Lower lobe of right lung (tissue), 2 donors: ENCODE measurements at regions not wholly inside any gene's neighbourhood (a gene's known extent, or its start where the extent isn't known, plus 50 kb on each side); places are given as distances from the start of the nearest gene placed in this dataset.

Experiments
- ATAC-seq, 2 donors: fragments of 200-7000 bp; cut with Tn5 transposase; one replicate each; pipeline ENCODE4 v1.9.1; 2020 to 2022; ENCODE audit warnings: mild to moderate bottlenecking in 2 of 2, moderate library complexity in 2 of 2
- DNase-seq: peaks from one replicate; pipeline ENCODE4 v3.0.0-alpha.2; 2020
- H3K27ac ChIP-seq: fragments of 200-600 bp; one replicate; pipeline ENCODE4 v1.8.0; 2022
- H3K27me3 ChIP-seq: fragments of 200-600 bp; one replicate; pipeline ENCODE4 v1.8.0; 2022; ENCODE audit warnings: low read depth
- H3K36me3 ChIP-seq: fragments of 200-600 bp; one replicate; pipeline ENCODE4 v1.8.0; 2022; ENCODE audit warnings: mild to moderate bottlenecking
- H3K4me1 ChIP-seq: fragments of 200-600 bp; one replicate; pipeline ENCODE4 v1.8.0; 2022
- H3K4me3 ChIP-seq: fragments of 200-600 bp; one replicate; pipeline ENCODE4 v1.8.0; 2022; ENCODE audit warnings: mild to moderate bottlenecking
- H3K9me3 ChIP-seq: fragments of 200-600 bp; one replicate; pipeline ENCODE4 v1.8.0; 2022
- intact Hi-C: fragments of 100-400 bp; cut with DNase I; formaldehyde crosslinking; loops from one replicate; pipeline ENCODE4 v1.11.0; 2022
- TF ChIP-seq, protein P1 (sequence below): fragments of 200-600 bp; IDR thresholded peaks from one replicate; pipeline ENCODE4 v1.8.0; 2022; ENCODE audit warnings: antibody characterized with exemption, mild to moderate bottlenecking
- donor health status: DM: no; HTN: yes; CAD: no; lungs with severe emphysema.

DNA sequence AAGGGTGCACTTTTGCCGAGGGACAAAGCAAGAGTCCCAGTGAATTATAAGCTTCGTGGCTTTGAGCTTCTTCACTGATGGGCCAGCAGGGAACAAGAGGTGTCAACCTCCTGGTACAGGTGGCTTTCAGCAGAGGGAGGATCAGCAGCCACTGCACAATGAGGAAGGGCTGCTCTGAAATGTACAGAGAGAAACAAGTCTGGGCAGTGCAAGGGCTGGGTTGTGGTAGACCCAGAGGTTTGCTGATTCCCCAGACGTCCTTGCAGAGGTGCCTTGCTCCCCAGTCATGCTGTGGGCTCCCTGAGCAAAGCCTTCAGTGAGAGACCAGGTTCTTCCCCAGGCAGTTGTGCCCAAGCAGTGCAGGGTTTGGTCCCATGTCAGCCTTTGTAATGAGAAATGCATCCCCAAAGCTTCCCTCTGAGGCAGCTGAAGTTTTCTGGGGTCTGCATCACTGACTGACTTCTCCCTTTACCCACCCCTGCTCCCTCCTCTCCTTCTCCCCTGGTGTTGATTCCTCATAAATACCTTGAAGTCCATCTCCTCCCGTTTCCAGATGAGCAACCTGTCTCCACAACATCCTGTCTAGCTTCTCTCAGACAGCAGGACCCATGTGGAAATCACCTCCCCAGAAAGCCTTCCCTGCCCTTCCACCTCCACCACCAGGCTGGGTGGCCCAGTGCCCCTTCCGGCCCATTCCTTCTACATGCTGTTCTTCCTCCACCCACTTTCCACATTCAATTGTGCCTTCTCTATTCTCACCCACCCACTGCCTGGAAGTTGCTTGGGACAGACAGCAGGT is 599.6 kb upstream of the ADAMTS16 start:
- intact Hi-C loops = no loop called here
- DNase-seq = no peak

DNA sequence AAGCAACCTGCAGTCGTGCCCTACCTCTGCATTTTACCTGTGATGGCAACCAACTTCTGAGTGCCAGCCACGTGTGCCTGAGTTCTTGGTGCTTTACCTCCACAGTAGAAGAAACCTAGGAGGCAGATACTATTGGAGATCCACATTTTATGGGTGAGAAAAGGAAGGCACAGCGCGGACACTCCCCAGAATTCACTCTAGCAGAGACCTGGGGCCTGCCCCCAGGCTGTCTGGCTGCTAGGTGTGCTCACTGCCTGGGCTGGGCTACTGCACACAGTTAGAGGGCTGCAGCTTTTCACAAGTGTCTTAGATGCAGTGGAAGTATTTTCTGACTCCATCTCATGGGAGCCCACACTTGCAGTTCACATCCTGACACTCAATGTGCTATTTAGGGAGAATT is 598.8 kb upstream of the ADAMTS16 start:
- ATAC-seq (no peak), DNase-seq (no peak)
- Histone ChIP-seq H3K4me1 (no peaks in the 10 kb centered on the region), H3K27me3 (no peaks in the 10 kb centered on the region), H3K27ac (no peak overlapping the region), H3K9me3 (no peaks in the 10 kb centered on the region), H3K4me3 (no peak overlapping the region), H3K36me3 (no peaks in the 10 kb centered on the region)
- intact Hi-C loops = no loop called here
- TF ChIP-seq, protein P1, sequence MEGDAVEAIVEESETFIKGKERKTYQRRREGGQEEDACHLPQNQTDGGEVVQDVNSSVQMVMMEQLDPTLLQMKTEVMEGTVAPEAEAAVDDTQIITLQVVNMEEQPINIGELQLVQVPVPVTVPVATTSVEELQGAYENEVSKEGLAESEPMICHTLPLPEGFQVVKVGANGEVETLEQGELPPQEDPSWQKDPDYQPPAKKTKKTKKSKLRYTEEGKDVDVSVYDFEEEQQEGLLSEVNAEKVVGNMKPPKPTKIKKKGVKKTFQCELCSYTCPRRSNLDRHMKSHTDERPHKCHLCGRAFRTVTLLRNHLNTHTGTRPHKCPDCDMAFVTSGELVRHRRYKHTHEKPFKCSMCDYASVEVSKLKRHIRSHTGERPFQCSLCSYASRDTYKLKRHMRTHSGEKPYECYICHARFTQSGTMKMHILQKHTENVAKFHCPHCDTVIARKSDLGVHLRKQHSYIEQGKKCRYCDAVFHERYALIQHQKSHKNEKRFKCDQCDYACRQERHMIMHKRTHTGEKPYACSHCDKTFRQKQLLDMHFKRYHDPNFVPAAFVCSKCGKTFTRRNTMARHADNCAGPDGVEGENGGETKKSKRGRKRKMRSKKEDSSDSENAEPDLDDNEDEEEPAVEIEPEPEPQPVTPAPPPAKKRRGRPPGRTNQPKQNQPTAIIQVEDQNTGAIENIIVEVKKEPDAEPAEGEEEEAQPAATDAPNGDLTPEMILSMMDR = no peak

More for the DNA sequence above, 599.6 kb upstream of the ADAMTS16 start:
- TF ChIP-seq, protein P1 = no peak
- H3K27ac ChIP-seq = no peak overlapping the region
- H3K4me1 ChIP-seq = no peaks in the 10 kb centered on the region
- no peak overlapping the region for H3K4me3 ChIP-seq
- no peaks in the 10 kb centered on the region for H3K9me3 ChIP-seq
- no peaks in the 10 kb centered on the region for H3K36me3 ChIP-seq
- ATAC-seq = no peak
- no peaks in the 10 kb centered on the region for H3K27me3 ChIP-seq

- no peak for DNase-seq
- H3K27ac ChIP-seq = no peak overlapping the region
- no peaks in the 10 kb centered on the region for H3K36me3 ChIP-seq
- no peak for ATAC-seq
- H3K27me3 ChIP-seq = no peaks in the 10 kb centered on the region
- no peak overlapping the region for H3K4me3 ChIP-seq
- no peaks in the 10 kb centered on the region for H3K9me3 ChIP-seq
- TF ChIP-seq, protein P1 = no peak
- intact Hi-C loops = no loop called here
- H3K4me1 ChIP-seq = no peaks in the 10 kb centered on the region
These were observed 597.9 kb upstream of the ADAMTS16 start for GRCh38 chr5:4542145-4542778.

DNA sequence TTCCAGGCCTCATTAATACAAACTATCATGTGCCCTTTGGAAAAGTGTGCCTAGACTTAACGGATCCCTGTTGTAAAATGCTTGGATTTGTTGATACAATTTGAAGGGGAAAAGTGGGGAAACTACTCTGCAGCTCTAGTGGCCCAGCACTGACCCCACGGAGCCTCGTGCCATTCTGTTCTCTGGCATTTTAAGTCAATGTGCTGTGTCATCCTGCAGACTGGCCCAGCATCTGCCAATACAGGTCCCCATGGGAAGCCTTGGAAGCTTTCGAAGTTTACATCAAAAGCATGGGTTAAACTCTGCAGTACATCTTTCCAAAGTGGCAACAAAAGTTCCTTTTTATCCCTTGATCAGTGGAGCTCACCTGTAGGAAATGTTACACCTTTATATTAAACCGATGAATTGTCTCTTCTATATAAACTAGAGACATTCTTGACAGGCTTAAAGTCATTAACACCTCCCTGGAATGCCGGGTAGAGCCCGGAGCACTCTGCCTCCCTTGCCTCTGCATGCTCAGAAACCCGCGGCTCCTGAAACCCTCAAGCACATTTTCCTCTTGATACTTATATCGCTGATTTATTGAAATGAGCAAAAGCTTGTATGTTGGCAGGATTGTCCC is 596.0 kb upstream of the ADAMTS16 start:
- intact Hi-C loops = no loop called here
- no peak for ATAC-seq
- H3K27me3 ChIP-seq = no peaks in the 10 kb centered on the region
- no peak overlapping the region for H3K4me3 ChIP-seq
- TF ChIP-seq, protein P1 = no peak
- DNase-seq = no peak
- no peaks in the 10 kb centered on the region for H3K36me3 ChIP-seq
- no peaks in the 10 kb centered on the region for H3K9me3 ChIP-seq
- no peaks in the 10 kb centered on the region for H3K4me1 ChIP-seq
- no peak overlapping the region for H3K27ac ChIP-seq

GRCh38 chr5:4547547-4547946 is 592.6 kb upstream of the ADAMTS16 start:
- Histone ChIP-seq H3K4me3 (no peak overlapping the region), H3K27me3 (no peaks in the 10 kb centered on the region), H3K27ac (no peak overlapping the region), H3K4me1 (no peaks in the 10 kb centered on the region), H3K36me3 (no peaks in the 10 kb centered on the region), H3K9me3 (no peaks in the 10 kb centered on the region)
- intact Hi-C loops = no loop called here
- ATAC-seq (no peak), DNase-seq (no peak)
- TF ChIP-seq, protein P1 = no peak
